ENCODE measurements at regions not wholly inside any gene's neighbourhood (a gene's known extent, or its start where the extent isn't known, plus 50 kb on each side); places are given as distances from the start of the nearest gene placed in this dataset.

DNA sequence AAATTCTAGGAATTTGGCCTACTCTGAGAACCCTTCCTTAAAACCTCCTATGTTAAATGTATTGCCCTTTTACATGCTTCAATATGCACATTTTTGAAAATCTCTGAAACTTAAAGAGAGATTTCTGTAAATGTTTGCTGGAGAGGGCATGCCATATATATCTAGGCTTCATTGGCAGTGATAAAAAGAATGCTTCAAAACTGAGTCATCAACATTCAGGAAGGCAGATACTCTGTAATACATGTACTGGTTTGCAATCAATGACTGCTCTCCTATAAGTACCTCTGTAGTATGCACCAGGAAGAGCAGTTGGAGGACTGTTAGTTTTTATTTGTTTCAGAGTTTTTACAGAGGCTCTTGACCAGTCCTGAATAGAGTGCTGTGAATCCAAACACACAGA is 739.9 kb downstream of the SLC16A7 start:
- DNase-seq (ENCODE audit: low spot score): peak; percentile 55

DNA sequence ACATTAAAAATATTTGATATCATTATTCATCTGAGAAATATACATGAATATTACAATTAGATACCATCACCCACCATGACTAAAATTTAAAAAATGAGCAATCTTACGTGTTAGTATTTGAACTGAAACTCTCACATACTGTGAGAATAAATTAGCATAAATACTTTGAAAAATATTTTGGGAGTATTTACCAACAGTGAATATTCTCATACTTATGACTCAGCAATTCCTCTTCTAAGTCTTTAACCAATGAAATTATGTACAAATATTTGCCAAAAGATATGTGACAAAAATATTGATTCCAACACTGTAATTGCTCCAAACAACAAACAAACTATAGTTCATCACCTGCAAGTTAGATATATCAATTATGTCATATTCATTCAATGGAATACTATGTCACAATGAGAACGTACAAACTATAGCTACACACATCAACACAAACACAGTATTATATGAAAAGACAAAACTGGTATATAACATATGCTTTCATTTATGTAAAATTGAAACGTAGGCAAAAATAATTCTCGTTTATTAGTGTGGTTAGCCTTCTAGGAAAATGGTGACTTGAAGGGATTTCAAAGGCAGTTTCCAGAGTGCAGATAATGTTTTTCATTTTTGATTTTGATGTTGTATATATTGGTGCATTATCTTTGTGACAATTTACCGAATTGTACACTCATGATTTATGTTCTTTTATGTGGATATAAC is 742.2 kb downstream of the SLC16A7 start:
- no peak for DNase-seq (ENCODE audit: low spot score)

DNA sequence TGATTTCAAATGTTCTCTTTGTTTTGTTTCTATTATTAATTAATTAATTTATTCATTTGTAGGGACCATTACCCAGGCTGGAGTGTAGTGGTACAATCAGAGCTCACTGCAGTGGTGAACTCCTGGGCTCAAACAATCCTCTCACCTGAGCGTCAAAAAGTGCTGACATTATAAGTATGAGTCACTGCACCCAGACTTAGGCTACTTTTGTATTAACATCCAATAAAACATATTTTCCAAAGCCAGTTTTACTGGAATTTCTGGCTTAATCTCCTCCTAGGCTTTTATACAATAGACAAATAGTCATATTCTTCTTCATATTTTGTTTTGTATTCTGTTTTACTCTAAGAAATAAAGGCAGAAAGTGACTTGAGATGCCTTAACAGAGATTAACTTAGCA is 749.6 kb downstream of the SLC16A7 start:
- DNase-seq (ENCODE audit: low spot score): peak; percentile 2

DNA sequence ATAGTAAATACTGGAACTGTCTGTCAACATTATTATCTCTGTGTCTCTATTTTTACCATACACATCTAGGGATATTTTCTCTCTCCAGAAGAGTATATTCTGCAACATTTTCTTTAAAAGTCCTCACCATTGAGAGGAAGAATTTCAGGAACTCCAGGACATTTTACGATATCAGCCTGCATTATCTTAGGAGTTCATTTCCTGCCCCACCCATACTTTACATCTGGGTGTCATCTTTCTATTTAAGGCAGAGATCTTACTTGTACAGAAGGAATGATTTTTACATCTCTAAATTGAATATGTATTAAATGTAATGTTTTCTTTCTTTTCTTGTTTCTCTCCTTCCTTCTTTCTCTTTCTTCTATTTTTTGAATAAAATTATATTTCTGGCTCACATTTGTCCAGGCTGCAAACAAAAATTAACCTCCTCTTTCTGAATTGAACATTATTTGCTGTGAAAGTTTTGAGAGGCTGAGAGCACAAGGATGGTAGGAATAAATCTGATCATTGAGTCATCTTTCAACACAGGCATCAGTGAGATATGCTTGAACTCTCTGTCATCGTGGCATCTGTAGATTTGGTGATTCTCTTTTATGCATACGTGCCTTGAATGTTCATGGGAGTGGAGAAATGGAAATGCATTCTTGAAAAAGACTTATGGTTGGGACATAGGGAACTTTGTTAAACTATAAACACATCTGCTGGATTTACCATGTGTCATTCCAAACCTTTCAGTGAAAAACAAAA is 753.6 kb downstream of the SLC16A7 start:
- peak; percentile 15 for DNase-seq (ENCODE audit: low spot score)

DNA sequence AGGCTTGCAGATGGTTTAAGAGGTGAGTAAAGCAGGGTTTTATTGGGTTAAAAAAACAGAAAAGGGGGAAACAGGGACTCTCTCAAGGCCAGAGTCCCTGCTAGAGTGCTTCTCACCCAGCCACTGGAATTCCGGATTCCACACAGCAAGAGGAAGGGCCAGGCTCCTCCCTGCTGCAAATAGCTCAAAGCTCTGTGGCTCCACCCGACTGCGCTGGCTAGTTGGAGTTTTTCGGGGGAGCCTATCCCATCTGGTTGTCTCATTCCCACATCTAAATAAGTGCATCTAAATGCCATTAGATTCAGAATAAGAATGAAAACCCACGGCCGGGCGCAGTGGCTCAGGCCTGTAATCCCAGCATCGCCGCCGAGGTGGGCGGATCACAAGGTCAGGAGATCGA is 791.5 kb downstream of the SLC16A7 start:
- no peak for DNase-seq (ENCODE audit: low spot score)

DNA sequence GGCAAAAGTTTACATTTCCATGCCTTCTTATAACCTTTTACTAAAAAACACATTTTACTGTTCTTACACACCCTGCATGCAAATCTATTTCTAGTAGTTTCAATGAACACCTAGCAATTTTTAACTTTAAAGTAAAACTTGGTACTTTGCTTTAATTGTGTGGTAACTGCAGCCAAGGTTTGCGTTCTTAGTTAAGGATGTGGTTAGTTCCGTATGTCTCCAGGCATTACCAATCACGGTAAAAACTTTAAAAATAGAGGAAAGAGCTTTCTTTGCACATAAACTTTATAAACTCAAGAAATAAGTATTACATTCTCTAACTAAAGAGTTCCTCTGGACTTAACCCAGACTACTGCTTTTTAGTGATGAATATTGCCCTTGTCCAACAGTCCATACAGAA is 795.2 kb downstream of the SLC16A7 start:
- DNase-seq (ENCODE audit: low spot score): no peak

DNA sequence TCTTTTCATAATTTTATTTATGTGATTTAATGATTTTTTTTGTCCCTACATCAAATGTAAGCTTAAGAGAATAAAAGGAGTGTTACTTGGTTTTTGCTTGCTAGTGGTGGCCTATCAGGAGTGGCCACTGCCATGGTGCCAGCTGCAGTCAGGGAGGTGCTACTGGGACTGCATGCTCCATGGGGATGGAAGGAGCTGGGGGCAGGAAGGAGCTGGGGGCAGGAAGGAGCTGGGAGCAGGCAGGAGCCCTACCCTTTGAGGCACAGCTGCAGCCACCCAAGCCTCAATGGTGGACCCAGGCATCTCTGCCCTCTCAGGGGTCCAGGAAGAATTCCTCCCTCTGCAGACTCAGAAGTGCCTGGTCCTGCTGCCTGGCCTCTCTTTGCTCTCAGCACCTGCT is 796.0 kb downstream of the SLC16A7 start:
- DNase-seq (ENCODE audit: low spot score): no peak

DNA sequence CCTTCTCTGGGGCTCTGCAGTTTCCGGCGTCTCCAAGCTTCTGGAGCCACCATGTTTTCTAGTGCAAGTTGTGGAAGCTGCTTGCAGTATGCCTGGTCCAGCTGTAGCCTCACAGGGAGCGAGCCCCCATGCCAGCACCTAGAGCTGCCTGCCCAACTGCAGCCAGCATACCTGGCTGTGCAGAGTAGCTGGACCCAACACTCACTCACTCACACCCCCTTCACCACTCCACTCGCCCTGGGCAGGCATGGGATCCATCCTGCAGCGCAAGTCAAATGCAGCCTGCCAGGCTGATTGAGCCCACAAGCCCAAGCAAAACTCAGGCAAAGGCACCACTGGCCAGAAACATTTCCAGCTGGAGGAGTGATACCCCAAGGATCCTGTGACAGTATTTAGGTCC is 797.3 kb downstream of the SLC16A7 start:
- no peak for DNase-seq (ENCODE audit: low spot score)

DNA sequence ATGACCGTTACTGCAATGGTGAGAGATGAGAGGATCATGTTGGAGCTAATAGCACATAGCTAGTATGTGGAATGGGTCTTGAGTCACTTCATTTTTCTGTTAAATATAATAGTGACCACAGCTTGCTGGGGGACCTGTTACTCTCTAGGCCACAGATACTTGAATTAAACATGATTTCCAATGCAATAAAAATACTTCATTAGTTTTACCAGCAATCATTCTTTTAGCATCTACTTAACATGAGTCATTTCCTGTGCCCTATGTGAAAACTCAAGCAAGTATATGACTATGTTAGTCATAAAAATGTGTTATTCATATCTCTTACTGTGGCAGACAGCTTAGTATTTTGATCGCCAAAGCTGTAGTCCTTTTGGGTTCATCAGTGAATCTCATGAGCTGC is 798.8 kb downstream of the SLC16A7 start:
- no peak for DNase-seq (ENCODE audit: low spot score)

DNA sequence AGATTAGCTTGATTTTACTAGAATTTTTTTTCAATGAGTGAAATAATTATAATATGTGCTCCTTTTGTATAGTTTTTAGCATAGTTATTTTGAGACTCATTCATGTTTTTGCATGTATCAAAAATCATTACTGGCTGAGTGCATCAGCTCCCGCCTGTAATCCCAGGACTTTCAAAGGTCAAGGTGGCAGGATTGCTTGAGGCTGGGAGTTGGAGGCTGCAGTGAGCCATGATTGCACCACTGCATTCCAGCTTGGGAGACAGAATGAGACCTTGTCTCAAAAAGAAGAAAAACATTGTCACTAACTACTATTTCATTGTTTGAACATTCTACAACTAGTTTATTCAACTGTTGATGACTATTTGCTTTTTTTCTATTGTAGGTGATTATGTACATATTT is 802.7 kb downstream of the SLC16A7 start:
- DNase-seq (ENCODE audit: low spot score): no peak

DNA sequence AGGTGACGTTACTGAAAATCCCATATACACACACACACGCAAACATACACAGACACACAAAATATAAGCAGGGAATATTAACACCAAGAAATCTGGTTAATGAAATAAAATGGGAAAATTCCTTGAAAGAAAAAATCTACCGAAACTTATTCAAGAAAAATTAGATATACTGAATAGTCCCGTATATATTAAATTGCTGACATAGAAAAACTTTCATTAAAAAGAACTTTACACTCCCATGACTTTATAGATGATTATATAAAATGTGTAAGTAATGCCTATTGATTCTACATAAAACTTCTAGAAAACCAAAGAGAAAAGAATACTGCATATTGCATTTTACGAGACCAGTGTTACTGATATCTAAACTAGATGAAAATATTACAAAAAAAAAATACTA is 803.2 kb downstream of the SLC16A7 start:
- DNase-seq (ENCODE audit: low spot score): no peak

DNA sequence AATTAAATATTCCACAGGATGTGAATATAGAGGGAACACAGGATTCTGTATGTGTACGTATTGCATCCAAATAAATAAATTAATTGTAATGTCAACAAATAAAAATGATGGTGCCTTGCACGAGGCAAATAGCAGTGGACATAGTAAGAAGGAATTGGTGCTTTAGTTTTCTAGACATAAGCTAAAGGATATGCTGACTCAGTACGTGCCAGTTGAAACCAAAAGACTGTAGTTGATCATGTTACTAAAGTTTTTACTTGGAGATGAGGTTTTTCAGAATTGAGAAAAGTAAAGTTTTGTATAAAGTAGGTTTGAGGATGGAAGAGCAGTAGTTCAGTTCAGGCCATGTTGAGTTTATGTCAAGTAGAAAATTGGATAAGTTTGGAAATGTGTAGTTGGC is 807.2 kb downstream of the SLC16A7 start:
- no peak for DNase-seq (ENCODE audit: low spot score)

DNA sequence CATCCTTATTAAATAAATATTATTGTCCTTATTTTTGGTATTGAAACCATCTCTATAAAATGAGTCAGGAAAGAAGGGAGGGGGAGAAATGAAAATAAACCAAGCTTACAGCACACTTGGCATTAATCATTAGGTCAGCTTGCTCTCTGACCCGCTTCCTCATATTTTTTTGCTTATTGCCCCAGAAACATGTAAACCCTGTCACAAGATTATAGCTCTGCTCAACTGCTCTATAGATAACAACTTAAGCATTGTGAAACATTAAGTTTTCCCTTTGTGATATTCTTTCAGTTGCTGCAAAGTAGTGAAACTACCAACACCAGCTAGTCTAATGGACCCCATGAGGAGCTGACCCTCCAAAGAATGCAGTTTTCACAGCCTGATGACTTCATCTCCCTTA is 819.5 kb downstream of the SLC16A7 start:
- no peak for DNase-seq (ENCODE audit: low spot score)

DNA sequence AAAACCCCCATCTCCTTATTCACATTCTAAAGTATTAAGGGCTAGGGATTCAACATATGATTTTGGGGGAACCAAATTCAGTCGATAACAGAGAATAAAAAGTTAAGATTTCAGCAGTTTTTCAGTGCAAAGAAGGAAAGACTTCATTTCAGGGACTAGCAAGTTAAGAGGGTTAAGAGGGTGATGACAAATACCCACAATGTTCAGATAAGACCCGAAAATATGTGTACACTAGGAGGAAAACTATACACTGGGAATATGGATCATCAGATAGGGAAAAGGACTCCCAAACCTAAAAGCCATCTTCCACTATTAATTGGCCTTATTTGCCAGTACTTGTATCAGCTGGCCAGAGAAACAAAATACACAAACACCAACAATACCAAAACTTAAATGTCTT is 824.2 kb downstream of the SLC16A7 start:
- DNase-seq (ENCODE audit: low spot score): no peak

DNA sequence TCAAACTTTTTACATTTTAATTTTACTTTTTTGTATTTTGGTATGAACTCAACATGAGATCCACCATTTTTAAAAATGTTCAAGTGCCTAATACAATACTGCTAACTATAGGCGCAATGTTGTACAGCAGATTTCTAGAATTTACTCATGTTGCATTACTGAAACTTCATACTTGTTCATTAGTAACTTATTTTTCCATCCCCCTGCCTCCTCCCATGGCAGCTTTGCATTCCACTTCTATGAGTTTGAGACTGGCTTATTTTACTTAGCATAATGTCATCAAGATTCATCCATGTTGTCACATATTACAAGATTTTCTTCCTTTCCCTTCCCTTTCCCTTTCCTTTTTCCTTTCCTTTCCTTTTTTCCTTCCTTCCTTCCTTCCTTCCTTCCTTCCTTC is 825.9 kb downstream of the SLC16A7 start:
- DNase-seq (ENCODE audit: low spot score): no peak

DNA sequence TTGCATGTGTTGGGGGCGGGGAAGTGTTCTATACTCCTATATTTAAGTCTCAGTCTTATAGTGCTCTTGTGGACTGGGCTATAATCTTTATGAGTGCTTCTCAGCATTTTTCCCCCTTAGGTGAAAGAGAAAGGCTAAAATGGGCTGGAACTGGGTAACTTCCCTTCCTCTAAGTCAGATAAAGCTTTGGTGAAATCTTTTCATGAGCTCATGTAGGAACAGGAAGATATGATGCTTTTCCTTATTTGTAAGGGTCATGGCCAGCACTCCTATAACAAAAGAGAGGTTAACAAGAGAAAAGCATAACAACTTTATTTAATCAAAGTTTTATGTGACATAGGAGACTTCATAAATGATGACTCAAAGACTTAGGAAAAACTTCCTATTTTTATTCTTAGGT is 841.5 kb downstream of the SLC16A7 start:
- DNase-seq (ENCODE audit: low spot score): no peak

DNA sequence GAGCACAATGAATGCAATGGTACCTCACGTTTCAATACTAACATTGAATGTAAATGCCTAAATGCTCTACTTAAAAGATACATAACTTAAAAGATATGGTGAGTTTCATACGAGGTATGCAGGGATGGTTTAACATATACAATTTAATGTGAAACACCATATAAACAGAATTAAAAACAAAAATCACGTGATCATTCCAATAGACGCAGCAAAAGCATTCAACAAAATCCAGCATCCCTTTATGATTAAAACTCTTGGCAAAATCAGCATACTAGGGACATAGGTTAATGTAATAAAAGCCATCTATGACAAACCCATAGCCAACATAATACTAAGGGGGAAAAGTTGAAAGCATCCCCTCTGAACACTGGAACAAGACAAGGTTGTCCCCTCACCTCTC is 845.7 kb downstream of the SLC16A7 start:
- no peak for DNase-seq (ENCODE audit: low spot score)

DNA sequence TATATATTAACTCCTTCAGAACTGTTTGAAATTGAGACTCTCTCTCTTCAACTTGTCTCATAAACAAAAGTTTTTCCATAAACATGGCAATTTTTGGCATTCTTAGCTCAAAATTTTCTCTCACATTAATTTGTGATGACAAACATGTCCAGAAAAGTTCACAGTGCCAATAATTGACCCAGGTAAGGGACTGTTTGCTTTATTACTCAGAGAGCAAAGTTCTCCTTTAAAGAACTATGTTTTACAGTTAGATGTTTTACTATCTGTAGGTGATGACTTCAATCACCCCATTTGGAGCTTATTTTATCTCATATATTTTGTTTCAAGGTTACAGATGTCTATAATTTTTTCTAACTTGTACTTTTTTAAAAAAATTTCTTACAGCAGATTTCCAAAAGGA is 855.6 kb downstream of the SLC16A7 start:
- DNase-seq (ENCODE audit: low spot score): no peak

DNA sequence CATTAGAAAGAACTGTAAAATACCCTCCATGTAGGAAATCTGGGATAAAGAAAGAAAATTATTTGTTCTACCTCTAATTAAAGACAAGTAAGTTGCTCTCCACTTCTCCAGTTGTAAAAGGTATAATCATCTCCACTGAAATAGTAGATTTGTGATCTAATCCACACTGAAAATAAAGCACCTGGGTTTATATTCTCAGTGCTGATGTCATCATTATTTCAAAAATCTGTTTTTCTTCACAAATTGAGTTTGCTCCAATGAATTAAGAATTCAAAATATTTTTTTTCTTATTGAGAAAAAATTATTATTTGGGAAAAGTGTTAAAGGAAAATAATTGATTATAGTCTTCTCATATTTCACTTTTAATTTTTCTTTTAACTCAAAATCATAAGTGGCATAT is 869.2 kb downstream of the SLC16A7 start:
- no peak for DNase-seq (ENCODE audit: low spot score)

DNA sequence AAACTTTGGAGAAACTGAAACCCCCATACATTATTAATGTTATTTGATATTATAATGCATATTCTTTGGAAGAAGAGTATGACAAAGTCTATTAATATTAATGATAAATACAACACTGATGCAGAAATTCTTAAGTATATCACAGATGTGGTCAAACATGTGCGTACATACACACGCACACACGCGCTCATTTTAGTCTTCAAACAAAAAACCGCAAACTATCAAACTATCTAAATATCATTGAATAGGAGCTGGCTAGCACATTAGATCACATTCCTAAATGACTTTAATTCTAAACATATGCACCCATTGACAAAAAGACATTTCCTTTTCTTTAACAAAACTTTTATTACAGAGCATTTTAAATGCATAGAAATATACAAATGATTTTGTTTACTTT is 872.7 kb downstream of the SLC16A7 start:
- DNase-seq (ENCODE audit: low spot score): no peak

DNA sequence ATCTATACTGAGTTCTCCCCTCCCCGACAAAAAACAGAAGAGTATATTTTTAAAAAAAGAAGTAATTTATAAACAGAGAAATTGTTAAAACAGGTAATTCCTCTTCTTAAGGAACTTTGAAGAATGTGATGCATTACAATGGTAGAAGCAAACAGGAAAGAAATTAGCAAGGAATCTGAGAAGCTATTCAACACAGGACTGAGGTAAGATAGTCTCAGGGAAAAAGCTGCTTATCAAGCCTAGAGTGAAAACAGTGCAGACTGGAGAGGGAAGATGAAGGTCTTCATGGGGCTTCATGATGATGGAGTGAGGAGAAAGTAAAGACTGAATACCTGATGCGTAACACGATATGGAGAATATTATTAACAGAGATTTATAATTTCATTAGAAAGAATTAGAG is 880.0 kb downstream of the SLC16A7 start:
- no peak for DNase-seq (ENCODE audit: low spot score)

DNA sequence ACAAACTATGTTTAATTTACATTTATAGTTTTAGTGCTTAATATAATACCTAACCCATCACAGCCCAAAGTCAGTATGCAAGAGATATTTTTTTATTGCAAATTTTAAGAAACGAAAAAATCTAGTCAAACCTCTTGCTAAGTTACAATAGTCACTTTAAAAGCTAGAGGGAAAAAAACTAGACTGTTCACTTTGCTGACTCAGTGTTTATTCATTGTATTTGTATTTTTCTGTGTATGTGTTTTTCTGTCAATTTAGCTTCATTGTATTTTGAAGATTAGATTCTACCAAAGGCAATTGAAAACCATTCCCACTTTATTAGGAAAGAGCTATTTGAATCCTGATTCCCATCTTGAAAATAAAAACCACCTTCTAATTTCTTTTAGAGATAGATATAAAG is 891.5 kb downstream of the SLC16A7 start:
- DNase-seq (ENCODE audit: low spot score): no peak

DNA sequence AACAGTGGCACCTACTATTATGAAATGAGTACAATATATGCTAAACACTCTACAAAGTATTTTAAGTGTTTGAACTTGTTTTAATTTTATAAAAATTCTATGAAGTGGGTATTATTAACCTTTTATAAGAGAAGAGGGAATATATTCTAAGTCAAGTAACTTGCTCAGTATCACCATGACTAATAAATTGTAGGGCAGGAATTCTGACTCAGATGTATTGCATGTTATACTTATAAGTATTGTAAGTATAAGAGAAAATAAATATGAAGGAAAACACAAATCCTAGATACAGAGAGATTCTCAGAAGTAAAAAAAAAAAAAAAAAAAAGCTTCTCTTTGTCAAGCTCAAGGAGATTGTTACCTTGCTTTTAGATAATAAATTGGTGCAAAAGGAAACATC is 893.2 kb downstream of the SLC16A7 start:
- no peak for DNase-seq (ENCODE audit: low spot score)

DNA sequence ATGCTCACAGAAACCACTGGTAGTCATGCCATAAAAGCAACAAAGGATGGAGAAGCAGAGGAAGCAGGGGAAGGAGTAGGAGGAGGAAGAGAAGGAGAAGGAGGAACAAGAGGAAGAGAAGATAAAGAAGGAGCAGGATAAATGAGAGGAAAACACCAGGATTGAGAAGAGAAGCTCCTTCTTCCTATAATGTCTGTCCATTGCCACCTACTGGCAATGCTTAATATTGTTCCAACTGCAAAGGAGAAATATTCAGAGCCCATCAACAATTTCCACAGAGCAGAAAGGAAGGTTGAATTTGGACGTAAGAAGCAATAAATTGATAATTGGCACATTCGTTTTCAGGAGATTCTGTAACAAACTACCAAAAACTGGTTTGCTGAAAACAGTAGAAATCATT is 898.4 kb downstream of the SLC16A7 start:
- peak; percentile 39 for DNase-seq (ENCODE audit: low spot score)
